KMS-11 (cell line): ENCODE measurements at regions not wholly inside any gene's neighbourhood (a gene's known extent, or its start where the extent isn't known, plus 50 kb on each side); places are given as distances from the start of the nearest gene placed in this dataset.

Experiments used
- H2AFZ ChIP-seq: fragments of 200-600 bp; sonication (generic); 2 replicates; pipeline ENCODE4 v1.6.1; 2016; ENCODE audit warnings: antibody characterized with exemption, mixed run types, low read depth
- H3K27ac ChIP-seq: fragments of 200-600 bp; sonication (generic); 2 replicates; pipeline ENCODE4 v1.6.1; 2016; ENCODE audit warnings: mild to moderate bottlenecking, mixed run types
- H3K27me3 ChIP-seq: fragments of 200-600 bp; sonication (generic); 2 replicates; pipeline ENCODE4 v1.6.1; 2017; ENCODE audit warnings: mild to moderate bottlenecking, low read depth, mixed run types, moderate library complexity; ENCODE audit not compliant: insufficient read depth
- H3K36me3 ChIP-seq: fragments of 200-600 bp; sonication (generic); 2 replicates; pipeline ENCODE4 v1.6.1; 2017; ENCODE audit warnings: mild to moderate bottlenecking, mixed run types; ENCODE audit not compliant: insufficient read depth
- H3K4me1 ChIP-seq: fragments of 200-600 bp; sonication (generic); 2 replicates; pipeline ENCODE4 v1.6.1; 2016; ENCODE audit warnings: mild to moderate bottlenecking, low read depth, mixed run types; ENCODE audit not compliant: poor library complexity, severe bottlenecking
- H3K4me2 ChIP-seq: fragments of 200-600 bp; sonication (generic); 2 replicates; pipeline ENCODE4 v1.7.0; 2016; ENCODE audit warnings: mild to moderate bottlenecking, mixed run types
- H3K4me3 ChIP-seq: fragments of 200-600 bp; sonication (generic); IDR thresholded peaks from 2 replicates; pipeline ENCODE4 v1.6.1; 2017; ENCODE audit warnings: low read depth, low read length, mixed read lengths; ENCODE audit not compliant: insufficient read depth
- H3K79me2 ChIP-seq: fragments of 200-600 bp; sonication (generic); 2 replicates; pipeline ENCODE4 v1.6.1; 2016; ENCODE audit warnings: low read depth, mixed run types; ENCODE audit not compliant: insufficient read depth
- H3K9ac ChIP-seq: fragments of 200-600 bp; sonication (generic); 2 replicates; pipeline ENCODE4 v1.6.1; 2016; ENCODE audit warnings: mild to moderate bottlenecking, mixed run types
- H4K20me1 ChIP-seq: fragments of 200-600 bp; sonication (generic); 2 replicates; pipeline ENCODE4 v1.6.1; 2016; ENCODE audit warnings: mild to moderate bottlenecking, mixed run types; ENCODE audit not compliant: insufficient read depth
- TF ChIP-seq, protein P1 (sequence below): fragments of 200-600 bp; sonication (generic); conservative IDR thresholded peaks from 2 replicates; pipeline ENCODE4 v1.6.1; 2017; ENCODE audit warnings: low read depth, mild to moderate bottlenecking, antibody characterized with exemption, low read length, moderate library complexity, mixed read lengths

DNA sequence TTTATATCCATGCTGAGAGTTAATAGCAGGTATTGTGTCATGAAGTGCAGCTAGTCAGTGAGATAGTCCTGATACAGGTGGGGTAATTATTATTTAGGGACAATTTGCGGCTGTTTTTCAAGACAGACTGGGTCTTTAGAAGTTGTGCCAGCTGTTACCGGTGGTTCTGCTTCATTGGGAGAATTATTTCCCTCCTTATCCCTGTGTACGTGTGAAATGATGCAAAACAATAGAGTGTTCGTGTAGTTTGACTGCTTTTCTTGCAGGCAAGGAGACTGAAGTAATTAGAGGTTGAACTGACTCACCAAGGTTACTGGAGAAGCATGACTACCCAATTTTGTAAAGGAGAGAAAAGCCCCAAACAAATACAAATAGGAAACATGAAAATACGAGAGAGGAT, 101.7 kb downstream of the ARRDC3 start:
- no peak overlapping the region for H3K4me3 ChIP-seq

DNA sequence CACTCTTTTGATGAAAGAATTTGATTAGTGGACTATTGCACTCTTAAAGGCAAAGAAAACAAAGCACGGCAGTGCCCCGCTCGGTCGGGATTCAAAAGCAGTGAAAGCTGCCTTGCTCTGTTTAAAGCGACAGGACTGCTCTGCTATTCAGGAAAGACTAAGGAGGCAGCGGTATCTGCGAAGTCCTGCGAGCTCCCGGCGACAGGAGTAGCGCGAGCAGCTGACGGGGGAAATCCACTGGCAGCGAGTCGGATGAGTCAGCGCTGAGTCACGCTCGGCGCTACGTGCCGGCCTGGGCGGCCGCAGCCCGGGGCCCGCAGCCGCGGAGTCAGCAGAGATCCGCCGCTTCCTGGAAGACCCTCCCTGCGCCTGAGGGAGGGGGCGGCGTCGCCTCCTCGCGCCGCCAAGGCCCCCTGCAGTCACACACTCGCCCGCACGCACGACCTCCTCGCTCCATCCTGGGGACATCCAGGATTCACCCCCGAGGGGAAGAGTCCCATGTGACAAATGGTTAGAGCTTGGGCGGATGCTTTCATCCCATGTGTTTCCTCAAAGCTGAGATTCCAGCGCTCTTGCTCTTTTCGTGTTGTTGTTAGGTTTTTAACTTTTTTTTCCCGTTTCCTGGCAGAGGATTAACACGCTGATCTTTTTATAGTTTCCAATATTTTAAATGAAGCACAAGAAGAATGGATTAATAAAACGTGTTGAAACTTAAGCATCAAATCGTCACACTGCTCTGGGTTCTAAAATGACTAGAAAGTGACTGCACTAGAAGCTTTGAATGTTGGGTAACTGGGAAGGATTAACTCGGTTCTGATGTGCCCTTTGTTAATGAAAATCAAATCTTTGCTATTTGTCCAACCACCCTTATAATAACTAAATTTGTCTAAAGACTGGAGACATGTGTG, 102.5 kb downstream of the ARRDC3 start:
- H3K27ac ChIP-seq, result peak overlapping the region; percentile 89
- H3K4me2 ChIP-seq, result peak overlapping the region; percentile 98
- no peaks in the 10 kb centered on the region for H4K20me1 ChIP-seq
- no peaks in the 10 kb centered on the region for H3K27me3 ChIP-seq
- no peaks in the 10 kb centered on the region for H3K36me3 ChIP-seq
- H3K9ac ChIP-seq, result peak overlapping the region; percentile 86
- no peak overlapping the region for H3K4me3 ChIP-seq
- peaks cover 55% of the 10 kb centered on the region for H3K4me1 ChIP-seq
- peak overlapping the region; percentile 77 for H2AFZ ChIP-seq
- no peaks in the 10 kb centered on the region for H3K79me2 ChIP-seq
- TF ChIP-seq, protein P1, sequence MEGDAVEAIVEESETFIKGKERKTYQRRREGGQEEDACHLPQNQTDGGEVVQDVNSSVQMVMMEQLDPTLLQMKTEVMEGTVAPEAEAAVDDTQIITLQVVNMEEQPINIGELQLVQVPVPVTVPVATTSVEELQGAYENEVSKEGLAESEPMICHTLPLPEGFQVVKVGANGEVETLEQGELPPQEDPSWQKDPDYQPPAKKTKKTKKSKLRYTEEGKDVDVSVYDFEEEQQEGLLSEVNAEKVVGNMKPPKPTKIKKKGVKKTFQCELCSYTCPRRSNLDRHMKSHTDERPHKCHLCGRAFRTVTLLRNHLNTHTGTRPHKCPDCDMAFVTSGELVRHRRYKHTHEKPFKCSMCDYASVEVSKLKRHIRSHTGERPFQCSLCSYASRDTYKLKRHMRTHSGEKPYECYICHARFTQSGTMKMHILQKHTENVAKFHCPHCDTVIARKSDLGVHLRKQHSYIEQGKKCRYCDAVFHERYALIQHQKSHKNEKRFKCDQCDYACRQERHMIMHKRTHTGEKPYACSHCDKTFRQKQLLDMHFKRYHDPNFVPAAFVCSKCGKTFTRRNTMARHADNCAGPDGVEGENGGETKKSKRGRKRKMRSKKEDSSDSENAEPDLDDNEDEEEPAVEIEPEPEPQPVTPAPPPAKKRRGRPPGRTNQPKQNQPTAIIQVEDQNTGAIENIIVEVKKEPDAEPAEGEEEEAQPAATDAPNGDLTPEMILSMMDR, result no peak

More for the DNA sequence above, 101.7 kb downstream of the ARRDC3 start:
- Histone ChIP-seq H3K27ac (peak overlapping the region; percentile 89; the same call in 1 of the 2 replicates), H3K79me2 (no peaks in the 10 kb centered on the region), H4K20me1 (no peaks in the 10 kb centered on the region), H3K36me3 (no peaks in the 10 kb centered on the region), H3K4me2 (peak overlapping the region; percentile 98; the same call in 1 of the 2 replicates), H3K4me1 (peaks cover 50% of the 10 kb centered on the region), H2AFZ (peak overlapping the region; percentile 77), H3K27me3 (no peaks in the 10 kb centered on the region), H3K9ac (peak overlapping the region; percentile 86; the same call in 1 of the 2 replicates)
- TF ChIP-seq, protein P1, result no peak

DNA sequence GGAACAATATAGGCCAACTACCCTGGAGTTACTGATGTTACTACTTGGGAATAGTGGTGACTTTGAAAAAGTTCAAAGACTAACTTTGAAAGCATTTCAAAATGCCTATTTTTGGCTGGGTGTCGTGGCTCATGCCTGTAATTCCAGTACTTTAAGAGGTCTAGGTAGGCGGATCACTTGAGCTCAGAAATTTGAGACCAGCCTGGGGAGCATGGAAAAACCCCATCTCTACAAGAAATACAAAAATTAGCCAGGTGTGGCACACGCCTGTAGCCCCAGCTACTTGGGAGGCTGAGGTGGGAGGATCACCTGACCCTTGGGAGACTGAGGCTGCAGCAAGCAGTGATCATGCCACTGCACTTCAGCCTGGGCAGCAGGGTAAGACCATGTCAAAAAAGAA, 105.3 kb downstream of the ARRDC3 start:
- H4K20me1 ChIP-seq, result no peaks in the 10 kb centered on the region
- TF ChIP-seq, protein P1, result no peak
- no peaks in the 10 kb centered on the region for H3K36me3 ChIP-seq
- H3K27me3 ChIP-seq, result no peaks in the 10 kb centered on the region
- no peak overlapping the region for H3K27ac ChIP-seq
- no peak overlapping the region for H3K4me3 ChIP-seq
- no peak overlapping the region for H3K9ac ChIP-seq
- H3K4me1 ChIP-seq, result peaks cover 61% of the 10 kb centered on the region
- no peak overlapping the region for H2AFZ ChIP-seq
- H3K4me2 ChIP-seq, result no peak overlapping the region; the same call in 1 of the 2 replicates
- no peaks in the 10 kb centered on the region for H3K79me2 ChIP-seq

DNA sequence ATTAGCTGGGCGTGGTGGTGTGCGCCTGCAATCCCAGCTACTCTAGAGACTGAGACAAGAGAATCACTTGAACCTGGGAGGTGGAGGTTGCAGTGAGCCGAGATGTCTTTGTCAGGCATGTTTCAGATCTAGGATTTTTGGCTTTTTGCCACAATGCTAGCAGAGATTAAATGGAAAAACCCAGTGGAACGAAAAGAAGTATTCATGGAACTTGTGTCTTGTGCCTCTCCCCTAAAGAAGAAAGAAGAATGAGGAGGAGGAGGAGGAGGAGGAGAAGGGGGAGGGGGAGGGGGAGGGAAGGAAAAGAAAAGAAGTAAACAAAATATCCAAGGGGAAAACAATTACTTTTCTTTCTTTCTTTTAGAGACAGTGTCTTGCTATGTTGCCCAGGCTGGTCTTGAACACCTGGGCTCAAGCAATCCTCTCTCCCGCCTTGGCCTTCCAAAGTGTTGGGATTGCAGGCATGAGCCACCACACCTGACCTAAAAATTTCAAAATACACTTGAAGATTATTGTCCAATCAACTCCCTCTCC, 106.0 kb downstream of the ARRDC3 start:
- H3K9ac ChIP-seq, result no peak overlapping the region
- no peaks in the 10 kb centered on the region for H3K36me3 ChIP-seq
- H3K27ac ChIP-seq, result no peak overlapping the region
- H2AFZ ChIP-seq, result no peak overlapping the region
- H3K4me3 ChIP-seq, result no peak overlapping the region
- TF ChIP-seq, protein P1, result no peak
- peaks cover 67% of the 10 kb centered on the region for H3K4me1 ChIP-seq
- no peak overlapping the region; the same call in 1 of the 2 replicates for H3K4me2 ChIP-seq
- no peaks in the 10 kb centered on the region for H4K20me1 ChIP-seq
- no peaks in the 10 kb centered on the region for H3K27me3 ChIP-seq
- no peaks in the 10 kb centered on the region for H3K79me2 ChIP-seq
